GM19351 (cell line): ENCODE measurements at regions not wholly inside any gene's neighbourhood (a gene's known extent, or its start where the extent isn't known, plus 50 kb on each side); places are given as distances from the start of the nearest gene placed in this dataset.

Experiments used
- ATAC-seq: cut with Tn5 transposase; IDR thresholded peaks from one replicate; pipeline ENCODE4 v1.9.1; 2021; ENCODE audit warnings: mild to moderate bottlenecking, moderate library complexity; ENCODE audit not compliant: unreplicated experiment

DNA sequence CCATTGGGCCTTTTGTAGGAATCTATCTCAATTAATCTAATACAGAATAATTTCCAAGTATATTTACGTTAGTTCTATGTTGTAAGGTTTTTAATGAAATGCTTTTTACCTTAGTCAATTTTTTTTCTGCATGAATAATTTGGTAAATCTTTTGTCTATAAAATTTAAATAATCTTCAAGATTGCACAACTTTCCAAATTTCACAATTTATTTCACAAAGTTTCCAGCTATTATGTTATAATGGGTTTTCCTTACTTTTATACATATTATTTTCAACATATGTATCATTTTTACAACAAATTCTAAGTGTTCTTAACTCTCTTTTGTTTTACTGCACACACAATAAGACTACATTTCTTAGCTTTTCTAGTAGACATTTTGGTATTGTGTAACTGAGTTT is 470.7 kb downstream of the ETV1 start:
- no peak for ATAC-seq

DNA sequence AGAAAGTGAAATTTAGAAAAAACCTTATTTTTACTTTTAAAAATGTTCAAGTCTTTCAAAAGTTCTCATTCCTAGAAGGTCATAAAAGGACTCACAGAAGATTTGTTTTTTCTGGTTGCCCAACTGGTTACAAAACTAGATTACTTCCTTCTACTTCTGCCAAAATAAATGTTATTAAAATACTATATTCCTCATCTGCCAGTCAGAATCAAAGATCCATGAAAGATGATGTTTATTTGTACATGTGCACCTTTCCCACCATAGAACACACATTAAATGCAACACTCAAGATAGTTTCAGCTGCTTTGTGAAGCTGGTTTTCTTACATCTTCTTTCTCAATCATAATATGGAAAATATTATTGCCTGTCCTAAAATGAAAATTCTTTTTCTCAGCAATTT is 465.4 kb downstream of the ETV1 start:
- no peak for ATAC-seq

GRCh38 chr7:13532028-13532753 is 457.3 kb downstream of the ETV1 start:
- no peak for ATAC-seq

- ATAC-seq = no peak
Observed at GRCh38 chr7:13538669-13539068, 450.8 kb downstream of the ETV1 start.

GRCh38 chr7:13540429-13540828 is 449.0 kb downstream of the ETV1 start:
- no peak for ATAC-seq

- no peak for ATAC-seq
Observed at GRCh38 chr7:13541326-13541725, 448.1 kb downstream of the ETV1 start.

DNA sequence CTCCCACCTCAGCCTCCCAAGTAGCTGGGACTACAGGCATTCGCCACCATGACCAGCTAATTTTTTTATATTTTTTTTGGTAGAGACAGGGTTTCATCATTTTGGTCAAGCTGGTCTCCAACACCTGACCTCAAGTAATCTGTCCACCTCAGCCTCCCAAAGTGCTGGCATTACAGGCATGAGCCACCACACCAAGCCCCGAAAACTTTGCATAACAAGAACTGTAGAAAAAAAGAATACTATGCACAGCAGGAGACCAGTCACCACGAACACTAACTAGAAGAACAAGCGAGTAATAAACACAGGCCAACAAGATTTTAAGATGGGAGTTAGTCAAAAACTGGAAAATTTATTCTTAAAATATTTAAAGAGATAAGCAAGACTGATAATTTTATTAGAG is 447.0 kb downstream of the ETV1 start:
- no peak for ATAC-seq

DNA sequence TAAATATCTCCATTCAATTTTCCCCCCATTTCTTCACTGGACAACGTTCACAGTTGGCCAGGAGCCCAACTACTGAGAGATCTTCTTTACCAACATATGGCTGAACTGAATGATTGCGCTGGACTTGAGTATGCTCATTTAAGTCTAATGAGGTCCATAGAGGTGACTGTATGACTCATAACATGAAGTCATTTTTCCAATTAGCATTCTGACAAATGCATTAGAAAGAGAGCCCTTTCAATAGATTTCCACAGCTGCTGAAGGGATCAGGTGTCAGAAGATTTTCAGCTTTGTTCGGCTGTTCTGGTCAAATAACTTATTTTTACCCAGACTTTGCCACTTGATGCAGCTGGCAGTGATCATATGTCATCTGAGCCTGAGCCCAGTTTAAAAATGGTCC is 438.0 kb downstream of the ETV1 start:
- ATAC-seq = no peak

- ATAC-seq = no peak
Observed at GRCh38 chr7:13560441-13560840, 429.0 kb downstream of the ETV1 start.

DNA sequence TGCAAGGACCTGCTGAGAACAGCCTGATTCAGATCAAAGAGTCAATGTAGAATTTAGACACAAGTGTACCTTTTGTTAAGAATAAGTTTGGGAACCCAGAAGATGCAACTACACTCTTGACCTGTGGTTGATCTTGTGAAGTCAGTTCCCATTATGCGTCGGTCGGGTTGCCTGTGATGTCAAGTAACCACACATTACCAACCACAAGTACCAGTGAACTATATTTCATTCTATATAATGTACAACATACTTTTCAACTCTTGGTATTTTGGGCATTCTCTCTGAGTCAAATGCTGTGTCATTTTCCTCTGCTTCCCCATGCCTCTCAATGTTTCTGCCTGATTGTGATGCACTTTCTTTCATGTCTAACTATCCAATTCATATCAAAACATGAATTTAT is 426.2 kb downstream of the ETV1 start:
- no peak for ATAC-seq

GRCh38 chr7:13563680-13564079 is 425.8 kb downstream of the ETV1 start:
- no peak for ATAC-seq

GRCh38 chr7:13577566-13578145 is 411.8 kb downstream of the ETV1 start:
- no peak for ATAC-seq

DNA sequence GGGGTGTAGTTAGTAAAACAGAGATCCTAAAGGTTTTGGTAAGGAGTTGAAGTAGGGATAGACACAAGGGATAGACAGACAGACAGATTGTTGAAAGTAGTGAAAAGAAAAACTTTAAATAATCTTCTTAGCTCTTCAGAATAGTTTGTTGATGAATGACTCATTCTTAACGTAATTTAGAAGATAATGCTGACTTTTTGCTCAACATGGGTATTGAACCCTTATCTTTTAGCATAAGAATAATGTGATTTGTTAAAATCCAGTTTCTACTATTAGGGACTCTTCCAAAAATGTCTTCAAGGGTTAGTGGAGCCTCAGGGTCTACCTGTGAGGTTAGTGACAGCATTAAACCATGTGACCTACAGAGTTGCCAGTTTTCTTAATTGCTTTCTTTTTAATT is 411.2 kb downstream of the ETV1 start:
- no peak for ATAC-seq

- no peak for ATAC-seq
Observed at GRCh38 chr7:13581097-13581496, 408.4 kb downstream of the ETV1 start.

DNA sequence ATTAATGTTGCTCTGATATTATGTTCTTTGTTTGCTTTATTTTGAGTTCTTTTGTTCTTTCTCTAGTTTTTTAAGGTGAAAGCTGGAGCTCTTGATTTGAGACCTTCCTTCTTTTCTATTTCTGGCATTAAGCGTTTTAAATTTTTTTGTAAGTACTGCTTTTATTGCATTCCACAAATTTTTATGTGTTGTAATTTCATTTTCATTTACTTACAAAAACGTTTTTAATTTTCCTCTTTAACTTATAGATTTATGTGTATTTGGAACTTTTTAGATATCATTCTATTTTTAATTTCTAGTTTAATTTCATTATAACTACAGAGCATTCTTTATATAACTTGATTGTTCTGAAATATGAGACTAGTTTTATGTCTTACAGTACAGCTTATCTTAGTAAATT is 395.6 kb downstream of the ETV1 start:
- ATAC-seq = no peak

- ATAC-seq = no peak
Observed at GRCh38 chr7:13602036-13602435, 387.4 kb downstream of the ETV1 start.

- ATAC-seq = no peak
Observed at GRCh38 chr7:13603016-13603415, 386.4 kb downstream of the ETV1 start.

DNA sequence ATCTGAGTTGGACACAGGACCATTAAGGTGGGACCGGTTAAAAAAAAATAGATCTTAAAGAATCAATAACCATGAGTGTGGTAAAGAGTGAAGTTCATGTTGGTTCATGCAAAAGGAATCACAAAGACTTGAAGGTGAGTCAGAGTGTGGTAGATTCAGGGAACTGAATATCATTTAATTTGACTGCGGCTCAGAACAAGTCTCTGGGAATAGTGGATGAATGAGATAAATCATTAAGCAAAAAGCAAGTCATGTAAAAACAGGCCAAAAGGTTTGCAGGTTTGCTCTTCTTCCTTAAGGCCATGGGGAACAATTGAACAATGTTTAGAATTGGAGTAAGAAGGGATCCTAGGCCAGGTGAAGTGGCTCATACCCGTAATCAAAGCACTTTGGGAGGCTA is 385.8 kb downstream of the ETV1 start:
- ATAC-seq = no peak

DNA sequence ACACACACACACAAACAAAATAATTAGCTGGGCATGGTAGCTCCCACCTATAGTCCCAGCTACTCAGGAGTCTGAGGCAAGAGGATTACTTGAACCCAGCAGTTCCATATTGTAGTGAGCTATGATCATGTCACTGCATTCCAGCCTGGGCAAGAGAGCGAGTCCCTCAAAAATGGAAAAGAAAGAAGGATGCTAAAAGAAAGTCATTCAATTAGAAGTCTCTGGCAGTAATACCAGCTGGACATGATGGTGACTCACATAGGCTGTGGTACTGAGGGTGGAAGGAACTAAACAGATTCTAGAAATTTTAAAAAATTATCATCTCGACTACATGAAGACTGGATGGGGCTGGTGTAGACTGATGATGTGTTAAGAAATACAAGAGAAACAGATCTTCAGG is 385.3 kb downstream of the ETV1 start:
- ATAC-seq = no peak

GRCh38 chr7:13610372-13610771 is 379.1 kb downstream of the ETV1 start:
- no peak for ATAC-seq

DNA sequence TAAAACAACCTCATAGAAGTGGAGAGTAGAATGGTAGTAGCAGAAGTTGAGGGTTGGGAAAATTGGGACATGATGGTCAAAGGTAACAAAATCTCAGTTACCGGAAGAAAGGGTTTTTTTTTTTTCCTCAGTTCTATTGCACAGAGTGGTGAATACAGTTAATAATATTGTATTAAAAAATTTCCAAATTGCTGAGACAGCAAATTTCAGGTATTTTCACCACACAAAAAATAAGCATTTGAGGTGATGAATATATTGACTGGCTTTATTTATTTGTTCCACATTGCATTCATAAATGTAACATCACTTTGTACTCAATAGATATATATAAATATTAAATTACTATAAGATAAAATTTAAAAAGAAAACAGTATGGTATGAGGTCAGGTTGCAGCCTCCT is 373.8 kb downstream of the ETV1 start:
- ATAC-seq = no peak

DNA sequence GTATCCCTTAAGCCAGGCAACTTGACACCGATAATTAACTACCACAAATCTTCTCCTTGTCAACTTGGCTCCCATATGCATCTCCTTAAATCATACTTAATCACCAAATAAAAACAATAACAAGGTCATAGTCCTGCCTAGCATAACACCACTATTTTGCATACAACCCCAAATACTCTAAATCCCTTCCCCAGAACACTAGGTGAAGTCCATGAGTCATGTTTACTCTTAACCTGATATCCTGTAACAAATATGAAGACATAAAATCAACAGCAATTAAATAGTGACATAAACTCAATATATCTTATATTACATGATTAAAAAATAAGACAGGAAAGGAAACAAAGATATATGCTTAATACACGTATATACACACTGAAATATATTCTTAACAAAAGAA is 362.0 kb downstream of the ETV1 start:
- ATAC-seq = no peak
